GM21576 (cell line): ENCODE measurements at regions not wholly inside any gene's neighbourhood (a gene's known extent, or its start where the extent isn't known, plus 50 kb on each side); places are given as distances from the start of the nearest gene placed in this dataset.
A peak's percentile ranks its signal among the peaks of the same experiment; 100 is the strongest.
"Not testable (repeated sequence)": the region's sequence is repeated elsewhere in the genome, so short reads cannot be mapped to it uniquely, and the experiment has no call there.

Source experiments
- ATAC-seq: cut with Tn5 transposase; IDR thresholded peaks from one replicate; pipeline ENCODE4 v1.9.1; 2021; ENCODE audit warnings: mild to moderate bottlenecking, moderate library complexity; ENCODE audit not compliant: unreplicated experiment

DNA sequence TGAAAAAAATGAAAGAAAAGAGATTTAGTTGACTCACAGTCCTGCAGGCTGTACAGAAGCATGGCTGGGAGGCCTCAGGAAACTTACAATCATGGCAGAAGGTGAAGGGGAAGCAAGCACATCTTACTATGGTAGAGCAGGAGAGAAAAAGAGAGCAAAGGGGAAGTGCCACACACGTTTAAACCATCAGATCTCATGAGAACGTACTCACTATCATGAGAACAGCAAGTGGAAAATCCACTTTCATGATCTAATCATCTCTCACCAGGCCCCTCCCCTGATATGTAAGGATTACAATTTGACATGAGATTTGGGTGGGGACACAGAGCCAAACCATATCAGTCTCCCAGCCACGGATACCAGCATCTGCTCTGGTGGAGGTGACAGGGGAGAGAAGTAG is 50.8 kb upstream of the CPOX start:
- ATAC-seq = no peak

DNA sequence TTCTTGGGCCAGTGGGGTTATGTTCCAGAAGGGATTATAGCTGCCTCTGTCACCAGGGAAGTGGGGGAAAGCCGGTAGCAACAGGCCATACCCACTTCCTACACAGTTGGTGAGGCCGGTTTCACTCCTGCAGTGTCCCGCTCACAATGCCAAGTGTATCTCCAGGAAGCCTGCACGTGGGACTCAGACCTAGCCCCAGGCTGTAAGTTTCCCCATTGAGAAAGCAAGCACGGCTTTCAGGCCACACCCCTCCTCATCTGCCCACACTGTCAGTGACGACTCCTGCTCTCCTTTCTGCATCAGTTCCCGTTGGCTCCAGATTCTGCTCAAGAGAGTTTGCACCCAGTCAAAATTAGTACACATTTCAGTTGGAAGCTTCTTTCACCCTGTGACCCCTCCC is 51.6 kb upstream of the CPOX start:
- peak; percentile 66 for ATAC-seq

GRCh38 chr3:98646680-98647079 is 53.3 kb upstream of the CPOX start:
- ATAC-seq = no peak

DNA sequence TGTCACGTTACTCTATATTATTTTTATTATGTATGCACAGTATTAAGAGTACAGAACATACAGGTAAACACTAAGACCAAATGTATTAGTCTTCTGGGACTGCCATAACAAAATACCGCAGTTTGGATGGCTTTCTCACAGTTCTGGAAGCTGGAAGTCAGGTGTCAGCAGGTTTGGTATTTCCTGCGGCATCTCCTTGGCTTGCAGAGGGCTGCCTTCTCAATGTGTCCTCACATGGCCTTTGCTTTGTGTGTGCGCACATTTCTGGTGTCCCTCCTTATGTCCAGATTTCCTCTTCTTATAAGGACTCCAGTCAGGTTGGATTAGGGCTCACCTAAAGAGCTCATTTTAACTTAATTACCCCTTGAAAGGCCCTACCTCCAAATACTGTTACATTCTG is 53.8 kb upstream of the CPOX start:
- ATAC-seq = no peak

- no peak for ATAC-seq
Observed at GRCh38 chr3:98650971-98651779, 57.8 kb upstream of the CPOX start.

DNA sequence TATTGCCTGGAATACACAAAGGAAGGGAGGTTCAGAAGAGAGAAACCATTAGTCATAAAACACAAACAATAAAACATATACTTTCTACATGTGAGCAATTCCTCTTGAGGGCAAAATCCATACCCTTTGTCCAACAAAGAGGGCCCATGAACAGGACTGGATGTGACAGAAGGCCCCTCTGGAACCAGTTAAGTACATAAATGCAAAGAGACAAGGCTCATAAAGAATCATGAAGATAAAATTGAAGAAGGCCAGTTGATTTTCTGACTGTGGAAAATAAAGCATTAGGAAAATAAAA is 58.3 kb upstream of the CPOX start:
- ATAC-seq = no peak

DNA sequence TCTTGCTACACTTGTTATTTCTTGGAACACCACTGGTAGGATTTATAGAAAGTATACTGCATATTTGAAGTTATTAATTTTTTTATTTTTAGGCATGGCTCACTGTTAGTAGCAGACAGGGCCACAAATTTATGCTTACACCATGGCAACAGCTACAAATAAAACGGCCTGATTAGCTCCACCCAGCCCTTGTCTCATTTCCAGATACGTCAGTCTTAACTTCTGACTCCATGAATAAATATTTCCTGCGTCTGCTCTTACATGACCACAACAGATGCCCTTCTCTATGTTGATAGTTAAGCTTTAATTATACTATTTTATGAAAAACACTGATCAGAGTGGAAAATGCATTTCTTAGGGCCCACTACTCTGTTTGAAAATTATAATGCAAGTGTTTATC is 62.3 kb upstream of the CPOX start:
- no peak for ATAC-seq

DNA sequence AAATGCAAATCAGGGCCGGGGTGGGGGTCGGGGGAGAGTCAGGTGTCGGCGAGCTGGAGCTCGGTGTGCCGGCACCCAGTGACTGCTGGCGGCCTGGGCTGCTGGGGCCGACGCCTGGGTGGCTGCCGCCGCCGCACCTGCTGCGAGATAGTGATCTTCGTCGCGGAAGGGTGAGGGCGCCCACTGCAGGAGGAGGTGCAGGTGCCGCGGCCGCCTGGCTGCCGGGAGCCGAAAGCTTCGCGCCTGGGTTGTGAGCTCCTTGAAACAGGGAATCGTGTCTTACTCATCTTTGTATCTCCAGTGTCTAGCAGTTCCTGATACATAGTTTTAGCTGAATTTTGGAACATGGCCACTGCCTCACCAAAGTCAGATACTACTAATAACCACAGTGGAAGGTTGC is 64.0 kb upstream of the CPOX start:
- peak; percentile 96 for ATAC-seq

- no peak for ATAC-seq
Observed at GRCh38 chr3:98662699-98663098, 69.3 kb upstream of the CPOX start.

GRCh38 chr3:98670020-98670419 is 76.6 kb upstream of the CPOX start:
- ATAC-seq = no peak

GRCh38 chr3:98679986-98680385 is 83.2 kb upstream of the ST3GAL6 start:
- ATAC-seq = no peak

GRCh38 chr3:98680723-98681122 is 82.4 kb upstream of the ST3GAL6 start:
- ATAC-seq = no peak

DNA sequence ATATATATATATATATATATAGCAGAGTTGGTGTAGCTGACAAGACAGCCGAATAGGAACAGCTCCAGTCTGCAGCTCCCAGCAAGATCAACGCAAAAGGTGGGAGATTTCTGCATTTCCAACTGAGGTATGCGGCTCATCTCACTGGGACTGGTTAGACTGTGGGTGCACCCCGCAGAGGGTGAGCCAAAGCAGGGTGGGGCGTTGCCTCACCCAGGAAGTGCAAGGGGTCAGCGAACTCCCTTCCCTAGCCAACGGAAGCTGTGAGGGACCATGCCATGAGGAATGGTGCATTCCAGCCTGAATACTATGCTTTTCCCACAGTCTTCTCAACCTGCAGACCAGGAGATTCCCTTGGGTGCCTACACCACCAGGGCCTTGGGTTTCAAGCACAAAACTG is 81.7 kb upstream of the ST3GAL6 start:
- no peak for ATAC-seq

GRCh38 chr3:98682391-98682790 is 80.7 kb upstream of the ST3GAL6 start:
- not testable (repeated sequence) for ATAC-seq

DNA sequence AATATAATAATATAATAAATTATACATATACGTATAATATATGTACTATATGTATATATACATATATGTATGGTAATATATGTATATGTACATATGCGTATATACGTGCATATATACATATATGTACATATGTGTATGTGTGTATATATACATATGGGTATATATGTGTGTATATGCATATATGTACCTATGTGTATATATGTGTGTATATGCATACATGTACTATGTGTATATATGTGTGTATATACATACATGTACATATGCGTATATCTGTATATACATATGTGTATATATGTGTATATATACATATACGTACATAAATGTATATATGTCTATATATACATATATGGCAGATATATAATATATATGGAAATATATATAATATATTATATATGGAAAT is 74.8 kb upstream of the ST3GAL6 start:
- ATAC-seq = no peak

GRCh38 chr3:98690876-98691275 is 72.3 kb upstream of the ST3GAL6 start:
- no peak for ATAC-seq

DNA sequence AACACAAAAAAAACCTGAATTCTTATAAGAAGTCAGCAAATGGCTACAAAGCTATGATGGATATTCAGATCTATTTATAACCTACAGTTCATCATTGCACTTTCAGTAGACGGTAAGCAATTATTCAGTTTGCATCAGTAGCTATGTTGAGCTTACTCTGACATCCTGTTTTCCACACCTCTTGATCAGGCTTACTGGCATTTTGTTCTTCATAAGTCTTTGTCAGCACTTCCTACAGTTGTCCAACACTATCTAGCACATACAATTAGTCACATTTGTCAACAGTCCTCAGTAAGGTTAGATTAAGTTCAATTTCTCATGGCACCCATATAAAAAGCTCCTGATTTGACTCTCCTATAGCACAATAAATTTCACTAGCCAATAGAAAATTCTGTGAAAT is 71.2 kb upstream of the ST3GAL6 start:
- no peak for ATAC-seq

DNA sequence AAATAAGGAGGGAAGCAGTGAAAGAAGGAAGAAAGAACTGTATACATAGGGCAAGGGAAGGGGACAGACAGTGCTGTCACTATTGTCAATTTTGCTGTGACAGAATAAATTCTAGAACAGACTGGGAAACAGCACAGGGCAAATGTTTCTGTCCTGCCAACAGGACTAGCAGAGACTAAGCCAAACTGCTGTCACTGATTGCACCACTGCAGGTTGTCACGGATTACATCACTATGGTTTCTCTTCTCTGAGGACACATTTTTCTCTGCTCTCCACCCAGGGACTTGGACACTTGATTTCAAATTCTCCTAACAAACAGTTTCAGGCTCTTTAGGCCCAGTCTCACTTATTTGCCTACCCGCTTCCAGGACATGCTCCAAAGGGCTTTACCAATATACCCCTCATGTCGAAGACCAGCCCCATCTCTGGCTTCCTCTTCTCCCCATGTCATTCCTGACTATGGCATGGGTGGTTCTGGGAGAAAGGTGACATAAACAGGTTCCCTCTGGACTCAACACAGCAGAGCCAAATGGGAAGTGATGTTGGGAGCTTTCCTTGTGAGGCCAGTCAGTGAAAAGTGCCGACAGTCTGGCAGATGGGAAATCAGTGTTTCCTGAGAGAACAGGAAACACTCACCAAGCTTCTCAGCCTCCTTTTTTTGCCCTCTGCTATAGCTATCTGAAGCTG is 70.2 kb upstream of the ST3GAL6 start:
- ATAC-seq = no peak

DNA sequence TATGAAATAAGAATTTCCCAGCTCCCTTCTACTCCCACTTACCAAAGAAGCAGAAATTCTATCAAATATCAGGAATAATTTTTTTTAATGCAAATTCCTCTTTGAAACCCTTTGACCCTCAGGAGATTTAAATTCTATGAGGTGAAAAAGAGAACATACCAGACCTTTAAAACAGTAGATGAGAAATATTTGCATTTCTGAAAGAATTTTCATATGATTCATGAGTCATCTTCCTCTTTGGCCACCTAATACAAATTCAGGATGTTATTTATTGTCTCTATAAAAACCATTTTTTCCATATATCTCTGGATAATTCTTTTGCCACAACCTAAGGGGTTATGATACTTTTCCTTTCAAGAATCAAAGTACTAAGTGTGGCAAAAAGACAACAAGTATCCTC is 67.3 kb upstream of the ST3GAL6 start:
- ATAC-seq = no peak

DNA sequence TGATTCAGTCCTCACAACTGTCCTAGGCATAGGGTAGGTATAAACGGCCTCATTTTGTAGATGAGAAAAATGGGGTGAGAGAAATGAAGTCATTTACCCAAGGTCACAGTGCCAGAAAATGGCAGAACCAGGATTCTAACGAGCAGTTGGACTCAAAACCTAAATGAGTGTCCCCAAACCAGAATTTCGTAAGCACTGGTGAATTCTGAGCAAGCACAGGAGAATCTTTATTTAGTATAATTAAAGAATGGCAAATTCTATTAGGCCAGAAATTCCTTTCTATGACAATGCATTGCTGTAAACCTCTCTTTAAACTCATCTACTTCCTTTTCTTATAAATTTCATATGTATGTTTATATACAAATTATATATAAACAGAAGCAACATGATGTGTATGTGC is 66.8 kb upstream of the ST3GAL6 start:
- not testable (repeated sequence) for ATAC-seq

- ATAC-seq = no peak
Observed at GRCh38 chr3:98697225-98697624, 65.9 kb upstream of the ST3GAL6 start.

- ATAC-seq = no peak
Observed at GRCh38 chr3:98699132-98699531, 64.0 kb upstream of the ST3GAL6 start.
